ENCODE measurements at regions not wholly inside any gene's neighbourhood (a gene's known extent, or its start where the extent isn't known, plus 50 kb on each side); places are given as distances from the start of the nearest gene placed in this dataset.

DNA sequence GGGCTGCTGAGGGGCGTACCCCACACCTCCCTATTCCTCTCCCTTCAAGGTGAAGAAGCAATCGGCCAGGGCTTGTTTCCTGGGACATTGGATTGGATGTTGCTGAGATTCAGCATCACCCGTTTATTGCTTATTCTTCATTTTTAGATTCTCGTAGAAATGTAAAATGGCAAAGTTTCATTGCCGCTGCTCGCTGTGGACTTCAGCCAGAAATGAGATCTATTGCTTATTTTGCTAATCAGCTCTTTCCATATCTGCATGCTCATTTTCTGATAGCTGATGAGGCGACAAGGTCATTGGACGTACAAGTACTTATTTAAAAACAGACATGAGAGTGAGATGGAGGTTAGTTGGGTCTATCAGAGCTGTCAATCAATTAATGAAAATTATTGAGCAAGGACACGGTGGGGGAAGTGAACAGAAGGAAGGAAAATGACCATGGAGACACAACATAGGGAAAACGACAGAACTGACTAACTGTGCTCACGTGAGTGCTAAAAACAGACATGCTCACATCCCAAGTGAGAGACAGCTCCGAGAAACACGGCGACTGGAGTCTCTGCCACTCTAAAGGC lies 471.2 kb downstream of the NR2F2 start:
- no peak for ATAC-seq
- Histone ChIP-seq H3K4me1 (no peaks in the 10 kb centered on the region), H3K27me3 (peaks cover 0 to 11% (median 1%) of the 10 kb centered on the region in 4 donors), H3K27ac (no peak overlapping the region), H3K36me3 (no peaks in the 10 kb centered on the region), H3K4me3 (no peak overlapping the region), H3K9me3 (no peaks in the 10 kb centered on the region)
- TF ChIP-seq, protein P1, sequence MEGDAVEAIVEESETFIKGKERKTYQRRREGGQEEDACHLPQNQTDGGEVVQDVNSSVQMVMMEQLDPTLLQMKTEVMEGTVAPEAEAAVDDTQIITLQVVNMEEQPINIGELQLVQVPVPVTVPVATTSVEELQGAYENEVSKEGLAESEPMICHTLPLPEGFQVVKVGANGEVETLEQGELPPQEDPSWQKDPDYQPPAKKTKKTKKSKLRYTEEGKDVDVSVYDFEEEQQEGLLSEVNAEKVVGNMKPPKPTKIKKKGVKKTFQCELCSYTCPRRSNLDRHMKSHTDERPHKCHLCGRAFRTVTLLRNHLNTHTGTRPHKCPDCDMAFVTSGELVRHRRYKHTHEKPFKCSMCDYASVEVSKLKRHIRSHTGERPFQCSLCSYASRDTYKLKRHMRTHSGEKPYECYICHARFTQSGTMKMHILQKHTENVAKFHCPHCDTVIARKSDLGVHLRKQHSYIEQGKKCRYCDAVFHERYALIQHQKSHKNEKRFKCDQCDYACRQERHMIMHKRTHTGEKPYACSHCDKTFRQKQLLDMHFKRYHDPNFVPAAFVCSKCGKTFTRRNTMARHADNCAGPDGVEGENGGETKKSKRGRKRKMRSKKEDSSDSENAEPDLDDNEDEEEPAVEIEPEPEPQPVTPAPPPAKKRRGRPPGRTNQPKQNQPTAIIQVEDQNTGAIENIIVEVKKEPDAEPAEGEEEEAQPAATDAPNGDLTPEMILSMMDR (IDR thresholded peaks at IDR 0.05): no peak
- DNase-seq: no peak
- intact Hi-C loops (cut with DNase I): no loop called here
- FAIRE-seq: no peak
- WGBS, 2 donors: 55 to 58% methylated on average over 14 of the region's 14 CpGs

- Histone ChIP-seq H3K27me3 (peaks cover 0 to 11% (median 1%) of the 10 kb centered on the region in 4 donors), H3K36me3 (no peaks in the 10 kb centered on the region), H3K9me3 (no peaks in the 10 kb centered on the region), H3K4me3 (no peak overlapping the region), H3K27ac (no peak overlapping the region), H3K4me1 (no peaks in the 10 kb centered on the region)
- TF ChIP-seq, protein P1 (IDR thresholded peaks at IDR 0.05): no peak
- ATAC-seq (no peak), FAIRE-seq (no peak), DNase-seq (no peak)
- 56 to 66% methylated on average over 11 of the region's 11 CpGs for WGBS, 2 donors
- intact Hi-C loops (cut with DNase I): no loop called here
Observed at GRCh38 chr15:96802611-96803255, 472.2 kb downstream of the NR2F2 start.

- Histone ChIP-seq H3K4me3 (no peak overlapping the region), H3K4me1 (no peaks in the 10 kb centered on the region), H3K9me3 (no peaks in the 10 kb centered on the region), H3K36me3 (no peaks in the 10 kb centered on the region), H3K27me3 (peaks cover 0 to 9% (median 1%) of the 10 kb centered on the region in 4 donors), H3K27ac (no peak overlapping the region)
- FAIRE-seq (no peak), DNase-seq (no peak), ATAC-seq (no peak)
- TF ChIP-seq, protein P1 (IDR thresholded peaks at IDR 0.05): no peak
- intact Hi-C loops (cut with DNase I): no loop called here
- 32 to 40% methylated on average over 5 of the region's 5 CpGs for WGBS, 2 donors
Observed at GRCh38 chr15:96804754-96805153, 474.3 kb downstream of the NR2F2 start.

DNA sequence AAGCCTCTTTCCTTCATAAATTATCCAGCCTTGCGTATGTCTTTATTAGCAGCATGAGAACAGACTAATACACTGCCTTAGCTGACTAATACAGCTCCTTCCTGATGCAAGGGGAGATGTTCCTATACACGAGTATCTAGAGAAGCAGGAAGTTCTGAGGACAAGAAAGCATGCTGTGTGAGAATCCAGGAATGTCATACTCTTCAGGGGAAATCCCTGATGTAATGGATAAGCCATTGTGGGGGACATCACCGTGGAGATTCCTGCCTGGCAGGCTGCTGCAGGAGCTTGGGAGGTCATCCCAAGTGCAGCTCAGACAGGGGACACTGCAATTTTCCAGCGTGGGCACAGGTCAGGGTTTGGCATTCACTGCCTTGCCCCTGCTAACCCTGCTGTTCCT lies 476.9 kb downstream of the NR2F2 start:
- ATAC-seq: no peak
- H3K27me3 ChIP-seq: no peaks in the 10 kb centered on the region
- no peak for FAIRE-seq
- H3K27ac ChIP-seq: no peak overlapping the region
- no peak overlapping the region for H3K4me3 ChIP-seq
- TF ChIP-seq, protein P1 (IDR thresholded peaks at IDR 0.05): no peak
- no peak for DNase-seq
- WGBS, 2 donors: 50 to 54% methylated on average over 4 of the region's 4 CpGs
- no peaks in the 10 kb centered on the region for H3K4me1 ChIP-seq
- H3K36me3 ChIP-seq: no peaks in the 10 kb centered on the region
- intact Hi-C loops (cut with DNase I): no loop called here
- no peaks in the 10 kb centered on the region for H3K9me3 ChIP-seq

DNA sequence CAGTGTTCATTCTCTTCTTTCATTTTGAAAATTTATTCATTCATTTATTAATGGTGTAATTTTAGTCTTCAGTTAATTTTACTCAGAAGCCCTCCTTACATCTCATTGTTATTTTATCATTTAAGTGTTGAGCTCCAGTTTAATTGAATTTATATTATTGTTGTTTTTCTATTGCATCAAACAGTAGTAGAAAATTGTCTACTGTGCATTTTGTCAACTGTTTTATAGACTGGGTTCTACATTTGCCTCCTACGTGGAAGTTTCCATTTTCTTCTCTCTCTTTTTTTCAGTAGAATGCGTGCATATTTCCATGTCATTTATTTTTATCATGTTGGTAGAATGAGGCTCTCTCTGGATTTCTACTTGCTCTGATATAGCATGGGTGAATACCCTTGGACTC lies 487.4 kb downstream of the NR2F2 start:
- intact Hi-C loops (cut with DNase I): no loop called here
- no peak for ATAC-seq
- FAIRE-seq: no peak
- no peaks in the 10 kb centered on the region for H3K4me1 ChIP-seq
- no peak overlapping the region for H3K4me3 ChIP-seq
- H3K27me3 ChIP-seq: no peaks in the 10 kb centered on the region
- no peaks in the 10 kb centered on the region for H3K9me3 ChIP-seq
- WGBS, 2 donors: 68 to 92% methylated on average over 2 of the region's 2 CpGs
- H3K27ac ChIP-seq: no peak overlapping the region
- no peaks in the 10 kb centered on the region for H3K36me3 ChIP-seq
- TF ChIP-seq, protein P1 (IDR thresholded peaks at IDR 0.05): no peak
- no peak for DNase-seq
